Panc1 (cell line): ENCODE measurements at regions not wholly inside any gene's neighbourhood (a gene's known extent, or its start where the extent isn't known, plus 50 kb on each side); places are given as distances from the start of the nearest gene placed in this dataset.

Experiments
- CTCF ChIP-seq: fragments of 450-650 bp; IDR thresholded peaks from 2 replicates; pipeline ENCODE4 v1.5.1; 2017; ENCODE audit warnings: mild to moderate bottlenecking
- POLR2AphosphoS5 ChIP-seq: IDR thresholded peaks from 2 replicates; pipeline ENCODE4 v1.6.1; 2012; ENCODE audit warnings: mild to moderate bottlenecking, low read depth, low read length, moderate library complexity
- REST ChIP-seq, 2 experiments: IDR thresholded peaks; 2 replicates each; pipeline ENCODE4 v1.6.1; 2011 to 2012; ENCODE audit warnings: low read depth in 2 of 2, control low read depth in 1 of 2, low read length in 1 of 2, mild to moderate bottlenecking in 1 of 2, moderate library complexity in 1 of 2; ENCODE audit not compliant: insufficient read depth in 1 of 2

GRCh38 chr20:55893031-55893430, 112.3 kb downstream of the CBLN4 start:
- TF ChIP-seq REST (IDR thresholded peaks at IDR 0.05; ENCODE audit: insufficient read depth in 1 of 2, low read depth in 2 of 2, low read length in 1 of 2) (no peak), CTCF (no peak), POLR2AphosphoS5 (no peak)
